Inflammatory macrophage treated with lipopolysaccharide for 1 hour (primary cell): ENCODE measurements at regions not wholly inside any gene's neighbourhood (a gene's known extent, or its start where the extent isn't known, plus 50 kb on each side); places are given as distances from the start of the nearest gene placed in this dataset.

Source experiments
- DNase-seq, 2 donors: peaks; one replicate each; pipeline ENCODE4 v3.0.0-alpha.2; 2020 to 2022

GRCh38 chr12:25833657-25834056 lies 124.8 kb upstream of the RASSF8 start:
- no peak for DNase-seq

- DNase-seq, result no peak
Measured at GRCh38 chr12:25835385-25835784, 123.1 kb upstream of the RASSF8 start.

GRCh38 chr12:25838007-25838406 lies 120.5 kb upstream of the RASSF8 start:
- DNase-seq, result no peak

GRCh38 chr12:25839470-25839869 lies 119.0 kb upstream of the RASSF8 start:
- DNase-seq, result peak; percentile 56 to 77

- DNase-seq, result no peak
Measured at GRCh38 chr12:25840678-25841465, 117.6 kb upstream of the RASSF8 start.

GRCh38 chr12:25842254-25842653 lies 116.2 kb upstream of the RASSF8 start:
- DNase-seq, result no peak

- DNase-seq, result no peak
Measured at GRCh38 chr12:25843976-25844375, 114.5 kb upstream of the RASSF8 start.

GRCh38 chr12:25845415-25845814 lies 113.1 kb upstream of the RASSF8 start:
- DNase-seq, result no peak

- no peak for DNase-seq
Measured at GRCh38 chr12:25852792-25853191, 105.7 kb upstream of the RASSF8 start.

GRCh38 chr12:25853316-25854095 lies 105.0 kb upstream of the RASSF8 start:
- no peak for DNase-seq

GRCh38 chr12:25854991-25855390 lies 103.5 kb upstream of the RASSF8 start:
- no peak for DNase-seq

GRCh38 chr12:25855716-25856115 lies 102.8 kb upstream of the RASSF8 start:
- DNase-seq, result no peak

GRCh38 chr12:25859976-25860375 lies 98.5 kb upstream of the RASSF8 start:
- no peak for DNase-seq

- no peak for DNase-seq
Measured at GRCh38 chr12:25861226-25861625, 97.3 kb upstream of the RASSF8 start.

- no peak for DNase-seq
Measured at GRCh38 chr12:25864306-25865276, 93.9 kb upstream of the RASSF8 start.

GRCh38 chr12:25866586-25867378 lies 91.7 kb upstream of the RASSF8 start:
- peak; percentile 83 to 99 for DNase-seq

- DNase-seq, result no peak
Measured at GRCh38 chr12:25868193-25868592, 90.3 kb upstream of the RASSF8 start.

- DNase-seq, result no peak
Measured at GRCh38 chr12:25872137-25872536, 86.3 kb upstream of the RASSF8 start.

GRCh38 chr12:25875661-25876060 lies 82.8 kb upstream of the RASSF8 start:
- DNase-seq, result no peak

- no peak for DNase-seq
Measured at GRCh38 chr12:25876383-25877045, 82.0 kb upstream of the RASSF8 start.

GRCh38 chr12:25877446-25877845 lies 81.0 kb upstream of the RASSF8 start:
- DNase-seq, result no peak

- no peak for DNase-seq
Measured at GRCh38 chr12:25882266-25882665, 76.2 kb upstream of the RASSF8 start.
